Stimulated activated CD4-positive, alpha-beta T cell treated with anti-CD3 and anti-CD28 coated beads, Interleukin-15, amount 100 ng/mL, for 24 hours (primary cell): ENCODE measurements at regions not wholly inside any gene's neighbourhood (a gene's known extent, or its start where the extent isn't known, plus 50 kb on each side); places are given as distances from the start of the nearest gene placed in this dataset.
"Not testable (repeated sequence)": the region's sequence is repeated elsewhere in the genome, so short reads cannot be mapped to it uniquely, and the experiment has no call there.

Experiments used
- DNase-seq: peaks from one replicate; pipeline ENCODE4 v3.0.0-alpha.2; 2020

DNA sequence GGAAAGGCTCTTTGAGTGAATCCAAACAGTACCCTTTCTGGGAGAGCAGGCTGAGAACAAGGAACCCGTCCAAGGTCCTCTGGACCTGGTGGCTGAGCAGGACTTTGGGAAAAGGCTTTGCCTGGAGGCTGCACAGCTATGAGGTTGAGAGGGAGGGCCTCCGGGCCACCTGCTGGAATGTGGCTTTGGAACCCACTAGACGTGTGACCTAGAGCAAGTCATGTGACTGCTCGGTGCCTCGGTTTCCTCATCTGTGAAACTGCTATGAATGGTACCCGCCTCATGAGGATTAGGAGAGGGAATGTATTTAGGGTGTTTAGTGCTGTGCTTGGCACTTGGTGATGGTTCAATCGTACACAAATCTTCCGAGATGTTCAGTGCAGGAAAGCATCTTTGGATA is 50.4 kb downstream of the HAPSTR1 start:
- no peak for DNase-seq

DNA sequence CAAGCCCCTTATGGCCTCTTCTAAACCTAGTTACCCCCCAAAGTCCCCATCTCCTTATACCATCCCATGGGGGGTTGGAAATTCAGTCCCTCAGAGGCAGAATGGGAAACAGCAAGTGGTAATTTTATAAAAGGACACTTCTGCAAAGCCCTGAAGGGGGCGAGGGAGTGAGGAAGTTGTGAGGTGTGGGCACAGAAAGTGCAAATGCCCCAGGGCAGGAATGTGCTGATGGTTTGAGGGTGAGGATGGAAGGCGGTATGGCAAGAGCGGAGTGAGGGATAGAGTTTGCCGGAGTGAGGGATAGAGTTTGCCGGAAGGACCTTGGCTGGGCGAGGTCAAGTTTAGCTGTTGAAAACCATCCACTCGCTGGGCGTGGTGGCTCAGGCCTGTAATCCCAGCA is 52.7 kb downstream of the HAPSTR1 start:
- DNase-seq = no peak

GRCh38 chr16:9148374-9149015 is 57.1 kb downstream of the HAPSTR1 start:
- DNase-seq = no peak

- no peak for DNase-seq
Measured at GRCh38 chr16:9151074-9151473, 59.6 kb downstream of the HAPSTR1 start.

GRCh38 chr16:9151597-9151996 is 60.2 kb downstream of the HAPSTR1 start:
- no peak for DNase-seq

- no peak for DNase-seq
Measured at GRCh38 chr16:9152649-9153501, 61.4 kb downstream of the HAPSTR1 start.

GRCh38 chr16:9153502-9153864 is 62.0 kb downstream of the HAPSTR1 start:
- no peak for DNase-seq

GRCh38 chr16:9154567-9155410 is 63.3 kb downstream of the HAPSTR1 start:
- DNase-seq = no peak

DNA sequence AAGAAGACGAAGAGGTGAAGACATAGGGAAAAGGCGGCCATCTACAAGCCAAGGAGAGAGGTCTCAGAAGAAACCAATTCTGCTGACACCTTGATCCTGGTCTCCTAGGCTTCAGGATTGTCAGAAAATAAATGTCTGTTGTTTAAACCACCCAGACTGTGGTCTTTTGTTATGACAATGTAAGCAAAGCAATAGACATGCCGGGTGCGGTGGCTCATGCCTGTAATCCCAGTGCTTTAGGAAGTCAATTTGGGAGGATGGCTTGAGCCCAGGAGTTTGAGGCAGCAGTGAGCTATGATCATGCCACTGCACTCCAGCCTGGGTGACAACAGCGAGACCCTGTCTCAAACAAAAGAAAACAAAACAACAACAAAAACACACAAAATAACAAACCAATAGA is 64.4 kb downstream of the HAPSTR1 start:
- no peak for DNase-seq

GRCh38 chr16:9159839-9160550 is 68.6 kb downstream of the HAPSTR1 start:
- DNase-seq = peak; percentile 66

- no peak for DNase-seq
Measured at GRCh38 chr16:9160551-9160911, 69.1 kb downstream of the HAPSTR1 start.

GRCh38 chr16:9165681-9166080 is 74.2 kb downstream of the HAPSTR1 start:
- DNase-seq = no peak

GRCh38 chr16:9166326-9166993 is 75.0 kb downstream of the HAPSTR1 start:
- DNase-seq = not testable (repeated sequence)

DNA sequence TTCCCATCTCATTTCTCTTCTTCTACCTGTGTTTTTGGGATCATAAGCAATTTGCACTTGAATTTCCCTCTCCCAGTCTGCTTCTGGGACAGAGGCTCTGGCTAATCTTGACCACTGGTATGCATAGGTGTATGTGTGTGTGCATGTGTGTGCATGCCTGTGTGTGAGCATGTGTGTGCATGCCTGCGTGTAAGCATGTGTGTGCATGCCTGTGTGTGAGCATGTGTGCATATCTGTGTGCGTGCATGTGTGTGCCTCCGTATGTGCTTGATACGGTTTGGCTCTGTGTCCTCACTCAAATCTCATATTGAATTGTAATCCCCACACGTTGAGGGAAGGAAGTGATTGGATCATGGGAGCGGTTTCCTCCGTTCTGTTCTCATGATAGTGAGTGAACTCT is 77.7 kb downstream of the HAPSTR1 start:
- DNase-seq = no peak

DNA sequence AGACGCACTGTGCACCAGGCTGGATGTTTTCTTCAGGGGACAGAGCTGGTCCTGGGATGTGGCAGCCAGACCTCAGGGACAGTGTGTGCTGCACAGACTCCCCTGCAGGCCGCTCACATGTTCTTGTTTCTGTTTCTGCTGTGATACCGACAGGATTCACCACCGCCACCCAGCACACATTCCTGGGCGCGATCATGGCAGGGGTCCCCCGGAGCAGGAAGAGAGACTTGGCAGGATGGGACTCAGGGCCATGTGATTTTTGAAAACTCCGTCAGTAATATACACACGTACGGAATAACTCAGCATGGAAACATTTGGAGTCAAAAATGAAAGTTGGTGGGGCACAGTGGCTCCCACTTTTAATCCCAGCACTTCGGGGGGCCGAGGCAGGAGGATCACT is 79.0 kb downstream of the HAPSTR1 start:
- DNase-seq = no peak

DNA sequence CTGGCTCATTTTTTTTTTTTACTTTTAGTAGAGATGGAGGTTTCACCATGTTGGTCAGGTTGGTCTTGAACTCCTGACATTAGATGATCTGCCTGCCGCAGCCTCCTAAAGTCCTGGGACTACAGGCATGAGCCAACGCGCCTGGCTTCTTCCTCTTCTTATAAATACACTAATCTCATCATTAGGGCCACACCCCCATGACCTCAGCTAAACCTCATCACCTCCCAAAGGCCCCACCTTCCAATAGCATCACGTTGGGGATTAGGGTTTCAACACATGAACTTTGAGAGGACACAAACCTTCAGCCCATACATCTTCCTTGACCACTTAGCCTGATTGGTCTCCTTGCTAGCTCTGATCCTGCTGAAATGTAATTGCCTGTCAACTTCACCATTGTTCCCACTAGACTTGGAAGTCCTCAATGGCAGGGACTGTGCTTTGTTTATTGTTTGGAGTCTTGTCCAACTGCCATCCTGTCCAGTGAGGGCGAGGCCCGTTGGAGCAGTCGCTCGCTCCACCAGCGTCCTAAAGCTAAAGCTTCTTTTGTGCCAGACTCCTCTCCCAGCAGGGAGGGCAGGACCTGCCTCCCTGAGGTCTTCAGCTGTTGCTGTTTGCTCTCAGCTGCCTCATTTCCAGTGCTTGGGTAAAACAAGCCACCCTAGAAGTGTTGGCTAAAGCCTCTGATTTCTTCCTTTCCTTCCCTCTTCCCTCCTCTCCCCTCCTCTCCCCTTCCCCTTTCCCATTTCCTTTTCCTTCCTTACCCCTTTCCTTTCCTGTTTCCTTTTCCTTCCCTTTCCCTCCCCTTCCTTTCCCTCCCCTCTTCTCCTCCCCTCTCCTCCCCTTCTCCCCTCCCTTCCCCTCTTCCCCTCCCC is 85.3 kb downstream of the HAPSTR1 start:
- DNase-seq = no peak

DNA sequence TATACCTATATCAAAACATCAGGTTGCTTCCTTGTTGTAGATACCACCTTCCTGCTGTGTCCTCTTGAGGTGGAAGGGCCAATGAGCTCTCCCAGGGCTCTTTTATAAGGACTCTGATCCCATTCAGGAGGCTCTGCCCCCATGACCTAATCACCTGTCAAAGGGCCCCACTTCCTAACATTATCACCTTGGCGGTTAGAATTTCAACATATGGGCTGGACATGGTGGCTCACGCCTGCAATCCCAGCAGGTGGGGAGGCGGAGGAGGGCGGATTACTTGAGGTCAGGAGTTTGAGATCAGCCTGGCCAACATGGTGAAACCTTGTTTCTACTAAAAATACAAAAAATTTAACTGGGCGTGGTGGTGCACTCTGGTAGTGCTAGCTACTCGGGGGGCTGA is 86.4 kb downstream of the HAPSTR1 start:
- DNase-seq = no peak

GRCh38 chr16:9183682-9184353 is 92.4 kb downstream of the HAPSTR1 start:
- DNase-seq = no peak

GRCh38 chr16:9184354-9184690 is 92.9 kb downstream of the HAPSTR1 start:
- no peak for DNase-seq

DNA sequence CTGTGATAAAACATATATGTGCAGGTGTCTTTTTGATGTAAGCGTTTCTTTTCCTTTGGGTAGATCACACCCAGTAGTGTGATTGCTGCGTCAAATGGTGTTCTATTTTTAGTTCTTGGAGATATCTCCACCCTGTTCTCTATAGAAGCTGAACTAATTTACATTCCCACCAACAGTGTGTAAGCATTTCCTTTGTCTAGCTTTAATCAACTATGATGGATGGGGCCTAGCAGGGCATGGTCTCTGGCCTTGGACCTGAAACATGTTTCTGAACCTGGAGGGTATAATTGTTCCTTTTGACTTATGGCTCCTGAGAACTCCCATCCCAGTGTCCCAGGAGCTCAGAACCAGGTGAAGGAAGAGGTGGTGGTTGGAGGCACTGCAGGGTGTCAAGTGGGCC is 93.9 kb downstream of the HAPSTR1 start:
- no peak for DNase-seq

GRCh38 chr16:9186061-9186460 is 94.6 kb downstream of the HAPSTR1 start:
- no peak for DNase-seq
